IMR-90 (cell line): ENCODE measurements at regions not wholly inside any gene's neighbourhood (a gene's known extent, or its start where the extent isn't known, plus 50 kb on each side); places are given as distances from the start of the nearest gene placed in this dataset.

Source experiments
- ATAC-seq: fragments of 200-7000 bp; cut with Tn5 transposase; 2 replicates; pipeline ENCODE4 v1.9.1; 2020; ENCODE audit warnings: low read depth, mild to moderate bottlenecking, moderate library complexity
- BruUV-seq: library from RNA; stranded (reverse); fragments of 400-500 nt; replicated peaks from 2 replicates; lab custom pipeline; 2021; lab: Mats Ljungman, UMichigan
- CTCF ChIA-PET: fragments of 300-600 bp; formaldehyde crosslinking; extraction: SDS; loops from one replicate; lab custom pipeline; 2021; ENCODE audit warnings: antibody characterized with exemption; lab: Yijun Ruan, JAX
- POLR2A ChIA-PET: fragments of 300-600 bp; sonication (Branson Sonifier 250); formaldehyde crosslinking; loops from one replicate; lab custom pipeline; 2022; ENCODE audit warnings: antibody characterized with exemption; ENCODE audit not compliant: unreplicated experiment; lab: Charles Lee
- DNase-seq: peaks from one replicate; pipeline ENCODE4 v3.0.0; 2013
- H2AFZ ChIP-seq: replicated peaks from 2 replicates; pipeline ENCODE3; 2013; ENCODE audit warnings: low read length, mild to moderate bottlenecking; ENCODE audit not compliant: poor library complexity
- H2AK5ac ChIP-seq: 2 replicates; pipeline ENCODE4 v1.6.1; 2013; ENCODE audit warnings: low read depth, low read length, inconsistent platforms
- H2AK9ac ChIP-seq: replicated peaks from 2 replicates; pipeline ENCODE3; 2013; ENCODE audit warnings: mild to moderate bottlenecking, low read depth, low read length, moderate library complexity; ENCODE audit not compliant: poor library complexity
- H2BK120ac ChIP-seq: 2 replicates; pipeline ENCODE4 v1.6.1; 2013; ENCODE audit warnings: low read depth, low read length, inconsistent platforms
- H2BK15ac ChIP-seq: 3 replicates; pipeline ENCODE4 v1.6.1; 2013; ENCODE audit warnings: low read depth, low read length, inconsistent platforms
- H2BK20ac ChIP-seq: 2 replicates; pipeline ENCODE4 v1.6.1; 2013; ENCODE audit warnings: low read depth, mild to moderate bottlenecking, inconsistent platforms, low read length, moderate library complexity
- H2BK5ac ChIP-seq: 2 replicates; pipeline ENCODE4 v1.6.1; 2013; ENCODE audit warnings: mild to moderate bottlenecking, low read depth, low read length, inconsistent platforms; ENCODE audit not compliant: poor library complexity, severe bottlenecking
- H3K14ac ChIP-seq: replicated peaks from 2 replicates; pipeline ENCODE4 v1.6.1; 2013; ENCODE audit warnings: low read depth, low read length, inconsistent platforms
- H3K18ac ChIP-seq: 2 replicates; pipeline ENCODE4 v1.6.1; 2013; ENCODE audit warnings: low read depth, low read length, control low read depth
- H3K23ac ChIP-seq: 2 replicates; pipeline ENCODE4 v1.6.1; 2013; ENCODE audit warnings: low read depth, low read length, inconsistent platforms
- H3K27ac ChIP-seq: 2 replicates; pipeline ENCODE4 v1.5.1; 2013; ENCODE audit warnings: mild to moderate bottlenecking, control low read depth, low read length; ENCODE audit not compliant: insufficient read depth
- H3K27me3 ChIP-seq: 2 replicates; pipeline ENCODE4 v1.6.1; 2013; ENCODE audit warnings: low read length; ENCODE audit not compliant: control insufficient read depth, insufficient read depth
- H3K36me3 ChIP-seq: 2 replicates; pipeline ENCODE4 v1.6.1; 2013; ENCODE audit warnings: low read length, mixed read lengths; ENCODE audit not compliant: control insufficient read depth, insufficient read depth
- H3K4ac ChIP-seq: 2 replicates; pipeline ENCODE4 v1.6.1; 2013; ENCODE audit warnings: low read depth, low read length, inconsistent platforms
- H3K4me1 ChIP-seq: 2 replicates; pipeline ENCODE4 v1.6.1; 2013; ENCODE audit warnings: low read length, mixed read lengths; ENCODE audit not compliant: control insufficient read depth, insufficient read depth
- H3K4me2 ChIP-seq: 2 replicates; pipeline ENCODE4 v1.6.1; 2013; ENCODE audit warnings: low read depth, mild to moderate bottlenecking, control low read depth, low read length, moderate library complexity
- H3K4me3 ChIP-seq: 2 replicates; pipeline ENCODE4 v1.5.1; 2013; ENCODE audit warnings: low read depth, mild to moderate bottlenecking, control low read depth, low read length, moderate library complexity; ENCODE audit not compliant: insufficient read depth
- H3K56ac ChIP-seq: 2 replicates; pipeline ENCODE4 v1.6.1; 2013; ENCODE audit warnings: low read length, inconsistent platforms; ENCODE audit not compliant: insufficient read depth; ENCODE audit errors: extremely low read depth
- H3K79me1 ChIP-seq, 2 experiments: 2 replicates each; pipeline ENCODE4 v1.6.1; 2013; ENCODE audit warnings: low read length in 2 of 2, inconsistent platforms in 1 of 2, low read depth in 1 of 2
- H3K9ac ChIP-seq: 2 replicates; pipeline ENCODE4 v1.6.1; 2013; ENCODE audit warnings: low read depth, low read length, control low read depth
- H3K9me1 ChIP-seq: 2 replicates; pipeline ENCODE4 v1.6.1; 2013; ENCODE audit warnings: low read length, inconsistent platforms; ENCODE audit not compliant: insufficient read depth
- H3K9me3 ChIP-seq: 2 replicates; pipeline ENCODE4 v1.6.1; 2013; ENCODE audit warnings: low read length; ENCODE audit not compliant: control insufficient read depth, insufficient read depth
- H4K20me1 ChIP-seq: 2 replicates; pipeline ENCODE4 v1.6.1; 2013; ENCODE audit warnings: low read length, inconsistent platforms; ENCODE audit not compliant: insufficient read depth
- H4K5ac ChIP-seq: 2 replicates; pipeline ENCODE4 v1.6.1; 2013; ENCODE audit warnings: mild to moderate bottlenecking, low read depth, low read length, control low read depth
- H4K8ac ChIP-seq, 2 experiments: 2 replicates each; pipeline ENCODE4 v1.6.1; 2013; ENCODE audit warnings: low read depth in 2 of 2, low read length in 2 of 2, control low read depth in 1 of 2, inconsistent platforms in 1 of 2
- H4K91ac ChIP-seq: 2 replicates; pipeline ENCODE4 v1.6.1; 2013; ENCODE audit warnings: low read depth, low read length, inconsistent platforms; ENCODE audit not compliant: insufficient read depth
- MXI1 ChIP-seq: IDR thresholded peaks from 2 replicates; pipeline ENCODE4 v1.6.1; 2012; ENCODE audit warnings: low read depth, mild to moderate bottlenecking, low read length, moderate library complexity, borderline replicate concordance
- WGBS, 2 experiments: methylation state at CpG; one replicate each; pipeline versions ENCODE4 v1.1.5 to v1.1.7; 2013; ENCODE audit warnings: missing lambda C conversion rate in 2 of 2; ENCODE audit not compliant: insufficient read length in 1 of 2; ENCODE audit errors: extremely low coverage in 2 of 2; 5-methylcytosine and 5-hydroxymethylcytosine counted together
- dilution Hi-C: fragments of 300-500 bp; cut with HindIII; formaldehyde crosslinking; loops from one replicate; pipeline ENCODE4 v1.14.3; 2018; ENCODE audit warnings: low sequenced_read_pairs; ENCODE audit not compliant: unreplicated experiment
- in situ Hi-C: fragments of 300-500 bp; cut with MboI; formaldehyde crosslinking; loops from 3 replicates; pipeline ENCODE4 v1.14.3; 2019; ENCODE audit warnings: low sequenced_read_pairs, inconsistent platforms, mixed read lengths
- intact Hi-C: fragments of 100-400 bp; cut with micrococcal nuclease; formaldehyde crosslinking; loops from 2 replicates; pipeline ENCODE4 v1.10.0; 2022

DNA sequence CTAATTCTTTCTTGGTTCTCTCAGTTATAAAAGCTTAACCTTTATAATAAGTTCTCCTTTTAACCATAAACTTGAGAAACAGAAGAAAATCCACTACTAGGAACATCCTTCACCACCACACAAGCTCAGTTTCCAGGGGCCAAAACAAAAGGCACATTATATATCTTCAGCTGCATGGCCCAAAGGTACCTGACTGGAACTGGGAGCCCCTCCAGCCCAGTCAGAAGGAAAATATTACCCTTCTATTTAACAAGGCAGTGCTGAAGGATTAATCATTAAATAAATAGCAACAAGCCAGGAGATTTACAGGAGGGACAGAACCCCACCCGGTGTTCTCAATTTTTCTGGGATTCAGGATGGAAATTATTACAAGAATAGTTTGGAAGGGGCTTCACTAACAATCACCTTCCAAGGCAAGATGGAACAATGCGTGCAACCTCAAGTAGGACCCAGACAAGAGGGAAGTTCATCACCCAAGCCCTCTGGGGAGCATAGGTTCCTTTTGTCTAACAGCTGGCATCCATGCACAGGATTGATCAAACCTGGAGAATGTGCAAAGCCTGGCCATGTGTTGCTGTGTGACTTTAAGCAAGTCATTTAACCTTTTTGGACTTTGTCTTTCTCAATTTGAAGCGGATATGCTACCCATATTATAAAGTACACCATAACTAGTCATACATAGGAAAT is 159.6 kb upstream of the SETBP1 start:
- H3K9ac ChIP-seq: no peak overlapping the region
- intact Hi-C loops (no loop called here), dilution Hi-C loops (no loop called here), in situ Hi-C loops (no loop called here)
- H4K8ac ChIP-seq: no peak overlapping the region
- no peaks in the 10 kb centered on the region for H4K20me1 ChIP-seq
- H3K9me1 ChIP-seq: no peaks in the 10 kb centered on the region
- no peak overlapping the region for H4K5ac ChIP-seq
- H3K18ac ChIP-seq: no peak overlapping the region
- ChIA-PET POLR2A (no interaction called here), CTCF (interaction anchor here (1.0 kb wide), 1 partner anchor 10 kb away, joined by 3 read pairs; no protein-coding TSS in a partner anchor)
- no peak overlapping the region for H2AK9ac ChIP-seq
- no CpG with 5 or more reads among the region's 3 CpGs for WGBS, 2 experiments
- no peaks in the 10 kb centered on the region for H3K9me3 ChIP-seq
- H2BK15ac ChIP-seq: no peak overlapping the region
- H3K79me1 ChIP-seq: no peaks in the 10 kb centered on the region
- BruUV-seq: no TSS peak
- TF ChIP-seq MXI1: no peak
- H2BK120ac ChIP-seq: no peak overlapping the region
- H3K56ac ChIP-seq: no peak overlapping the region
- H2AFZ ChIP-seq: no peak overlapping the region
- H3K27ac ChIP-seq: no peak overlapping the region
- no peak overlapping the region for H3K4me2 ChIP-seq
- H3K14ac ChIP-seq: no peak overlapping the region
- no peak overlapping the region for H3K4ac ChIP-seq
- H3K36me3 ChIP-seq: no peaks in the 10 kb centered on the region
- H3K27me3 ChIP-seq: no peaks in the 10 kb centered on the region
- H2BK5ac ChIP-seq: no peak overlapping the region
- H2AK5ac ChIP-seq: no peak overlapping the region
- H3K4me3 ChIP-seq: no peak overlapping the region
- no peak overlapping the region for H2BK20ac ChIP-seq
- ATAC-seq (no peak), DNase-seq (no peak)
- H3K23ac ChIP-seq: no peak overlapping the region
- H4K91ac ChIP-seq: no peak overlapping the region
- H3K4me1 ChIP-seq: no peaks in the 10 kb centered on the region
